HG02678 (cell line): ENCODE measurements at regions not wholly inside any gene's neighbourhood (a gene's known extent, or its start where the extent isn't known, plus 50 kb on each side); places are given as distances from the start of the nearest gene placed in this dataset.

Experiments used
- ATAC-seq: cut with Tn5 transposase; IDR thresholded peaks from one replicate; pipeline ENCODE4 v1.9.1; 2021; ENCODE audit warnings: mild to moderate bottlenecking, moderate library complexity; ENCODE audit not compliant: unreplicated experiment

- no peak for ATAC-seq
Observed at GRCh38 chr4:67051000-67051789, 494.1 kb downstream of the CENPC start.

- no peak for ATAC-seq
Observed at GRCh38 chr4:67049446-67049845, 495.9 kb downstream of the CENPC start.

GRCh38 chr4:67048530-67048929 is 496.8 kb downstream of the CENPC start:
- ATAC-seq, result no peak

- no peak for ATAC-seq
Observed at GRCh38 chr4:67040315-67040714, 505.0 kb downstream of the CENPC start.

- no peak for ATAC-seq
Observed at GRCh38 chr4:67038228-67038566, 507.1 kb downstream of the CENPC start.

- no peak for ATAC-seq
Observed at GRCh38 chr4:67037504-67038227, 507.6 kb downstream of the CENPC start.

- ATAC-seq, result no peak
Observed at GRCh38 chr4:67036791-67037190, 508.5 kb downstream of the CENPC start.

GRCh38 chr4:67035986-67036385 is 509.3 kb downstream of the CENPC start:
- no peak for ATAC-seq

GRCh38 chr4:67035501-67035900 is 509.8 kb downstream of the CENPC start:
- ATAC-seq, result no peak

- ATAC-seq, result no peak
Observed at GRCh38 chr4:67030636-67031035, 514.7 kb downstream of the CENPC start.

GRCh38 chr4:67020438-67020797 is 524.9 kb downstream of the CENPC start:
- no peak for ATAC-seq

GRCh38 chr4:67019686-67020437 is 525.4 kb downstream of the CENPC start:
- ATAC-seq, result no peak

GRCh38 chr4:67014592-67014991 is 530.7 kb downstream of the CENPC start:
- ATAC-seq, result no peak

- ATAC-seq, result no peak
Observed at GRCh38 chr4:67006791-67007190, 538.5 kb downstream of the CENPC start.

- no peak for ATAC-seq
Observed at GRCh38 chr4:66991521-66991920, 553.8 kb downstream of the CENPC start.

GRCh38 chr4:66974665-66975064 is 570.6 kb downstream of the CENPC start:
- ATAC-seq, result no peak

- no peak for ATAC-seq
Observed at GRCh38 chr4:66972087-66972486, 573.2 kb downstream of the CENPC start.

GRCh38 chr4:66964467-66964866 is 580.8 kb downstream of the CENPC start:
- ATAC-seq, result no peak

- ATAC-seq, result no peak
Observed at GRCh38 chr4:66963084-66963483, 582.2 kb downstream of the CENPC start.

GRCh38 chr4:66959207-66959606 is 586.1 kb downstream of the CENPC start:
- ATAC-seq, result no peak

- ATAC-seq, result no peak
Observed at GRCh38 chr4:66956852-66957251, 588.5 kb downstream of the CENPC start.

GRCh38 chr4:66956426-66956825 is 588.9 kb downstream of the CENPC start:
- ATAC-seq, result no peak
